HEK293 (cell line): ENCODE measurements at regions not wholly inside any gene's neighbourhood (a gene's known extent, or its start where the extent isn't known, plus 50 kb on each side); places are given as distances from the start of the nearest gene placed in this dataset.

Source experiments
- CTCF ChIA-PET: fragments of 350-600 bp; formaldehyde crosslinking; extraction: SDS; loops from one replicate; lab custom pipeline; 2021; ENCODE audit warnings: antibody characterized with exemption; lab: Yijun Ruan, JAX
- POLR2A ChIA-PET: fragments of 300-600 bp; formaldehyde crosslinking; extraction: SDS; loops from one replicate; lab custom pipeline; 2020; ENCODE audit warnings: antibody characterized with exemption, inconsistent platforms; lab: Yijun Ruan, JAX
- H3K27ac ChIP-seq: fragments of 200-500 bp; sonication (Bioruptor generic); 2 replicates; pipeline ENCODE4 v1.5.1; 2014; ENCODE audit warnings: low read depth, low read length, control low read depth, inconsistent platforms; ENCODE audit errors: extremely low read depth
- H3K36me3 ChIP-seq, 2 experiments: fragments of 200-500 bp in 1 of 2; sonication (Bioruptor generic) in 1 of 2; 1 replicate in 1 of 2; 2 replicates in 1 of 2; pipeline ENCODE4 v1.5.1; 2014 to 2017; ENCODE audit warnings: inconsistent platforms in 2 of 2, low read length in 2 of 2; ENCODE audit not compliant: control insufficient read depth in 2 of 2, insufficient read depth in 1 of 2
- H3K4me1 ChIP-seq: fragments of 200-500 bp; sonication (Bioruptor generic); 2 replicates; pipeline ENCODE4 v1.5.1; 2014; ENCODE audit warnings: mild to moderate bottlenecking, low read length, inconsistent platforms; ENCODE audit not compliant: control insufficient read depth, insufficient read depth
- H3K4me3 ChIP-seq: 2 replicates; pipeline ENCODE4 v1.5.1; 2011; ENCODE audit warnings: low read depth, mild to moderate bottlenecking, control low read depth, low read length, moderate library complexity
- H3K9me3 ChIP-seq: fragments of 200-500 bp; sonication (Bioruptor generic); 2 replicates; pipeline ENCODE4 v1.5.1; 2014; ENCODE audit warnings: low read depth, low read length, inconsistent platforms; ENCODE audit not compliant: control insufficient read depth, insufficient read depth
- BCL6B ChIP-seq: fragments of 450-650 bp; formaldehyde crosslinking; IDR thresholded peaks from 2 replicates; pipeline ENCODE4 v1.5.1; 2017; ENCODE audit warnings: missing biosample characterization, missing genetic modification characterization
- CTCF ChIP-seq: fragments of 450-650 bp; formaldehyde crosslinking; IDR thresholded peaks from 2 replicates; pipeline ENCODE4 v1.5.1; 2016; ENCODE audit warnings: missing biosample characterization, missing genetic modification characterization
- HOXC10 ChIP-seq: sonication (generic); formaldehyde crosslinking; IDR thresholded peaks from 2 replicates; pipeline ENCODE4 v1.8.1; 2023; ENCODE audit warnings: mild to moderate bottlenecking, missing genetic modification reagents
- MEIS1 ChIP-seq: sonication (generic); formaldehyde crosslinking; IDR thresholded peaks from 2 replicates; pipeline ENCODE4 v1.8.1; 2022; ENCODE audit warnings: missing genetic modification reagents, mild to moderate bottlenecking, borderline replicate concordance
- PRDM1 ChIP-seq: fragments of 450-650 bp; formaldehyde crosslinking; IDR thresholded peaks from 2 replicates; pipeline ENCODE4; 2016; ENCODE audit warnings: missing biosample characterization, missing genetic modification characterization
- TCF7L2 ChIP-seq: IDR thresholded peaks from 2 replicates; pipeline ENCODE4 v1.6.1; 2011; ENCODE audit warnings: low read depth, mild to moderate bottlenecking, inconsistent platforms, low read length, moderate library complexity, borderline replicate concordance
- ZNF121 ChIP-seq: fragments of 450-650 bp; formaldehyde crosslinking; IDR thresholded peaks from 2 replicates; pipeline ENCODE4 v1.5.1; 2016; ENCODE audit warnings: missing biosample characterization, missing genetic modification characterization
- ZNF132 ChIP-seq: fragments of 450-650 bp; formaldehyde crosslinking; IDR thresholded peaks from 2 replicates; pipeline ENCODE4 v1.5.1; 2017; ENCODE audit warnings: missing biosample characterization, missing genetic modification characterization, borderline replicate concordance
- ZNF184 ChIP-seq: fragments of 450-650 bp; IDR thresholded peaks from 2 replicates; pipeline ENCODE4 v1.5.1; 2018; ENCODE audit warnings: missing biosample characterization, mild to moderate bottlenecking, missing genetic modification characterization
- ZNF223 ChIP-seq: fragments of 450-650 bp; formaldehyde crosslinking; IDR thresholded peaks from 2 replicates; pipeline ENCODE4 v1.5.1; 2016; ENCODE audit warnings: missing biosample characterization, missing genetic modification characterization
- ZNF292 ChIP-seq: fragments of 450-650 bp; formaldehyde crosslinking; IDR thresholded peaks from 2 replicates; pipeline ENCODE4 v1.5.1; 2016; ENCODE audit warnings: low read depth, missing biosample characterization, missing genetic modification characterization, borderline replicate concordance
- ZNF362 ChIP-seq: fragments of 450-650 bp; formaldehyde crosslinking; IDR thresholded peaks from 2 replicates; pipeline ENCODE4 v1.5.1; 2016; ENCODE audit warnings: missing biosample characterization, missing genetic modification characterization
- ZNF518A ChIP-seq: fragments of 450-650 bp; formaldehyde crosslinking; conservative IDR thresholded peaks from 2 replicates; pipeline ENCODE4 v1.5.1; 2016; ENCODE audit warnings: low read depth, missing biosample characterization, missing genetic modification characterization
- ZNF544 ChIP-seq: fragments of 450-650 bp; formaldehyde crosslinking; IDR thresholded peaks from 2 replicates; pipeline ENCODE4 v1.5.0; 2017; ENCODE audit warnings: missing biosample characterization, missing genetic modification characterization
- ZNF585B ChIP-seq: fragments of 450-650 bp; formaldehyde crosslinking; IDR thresholded peaks from 2 replicates; pipeline ENCODE4 v1.5.1; 2016; ENCODE audit warnings: missing biosample characterization, missing genetic modification characterization
- ZNF701 ChIP-seq: fragments of 450-650 bp; formaldehyde crosslinking; IDR thresholded peaks from 2 replicates; pipeline ENCODE4 v1.5.1; 2016; ENCODE audit warnings: missing biosample characterization, missing genetic modification characterization
- ZNF776 ChIP-seq: fragments of 450-650 bp; formaldehyde crosslinking; IDR thresholded peaks from 2 replicates; pipeline ENCODE4 v1.5.0; 2017; ENCODE audit warnings: missing biosample characterization, missing genetic modification characterization, borderline replicate concordance
- TF ChIP-seq, protein P1 (sequence below): IDR thresholded peaks from 2 replicates; pipeline ENCODE4 v1.6.1; 2011; ENCODE audit warnings: mild to moderate bottlenecking, low read depth, low read length, borderline replicate concordance

- Histone ChIP-seq H3K9me3 (no peaks in the 10 kb centered on the region), H3K27ac (no peak overlapping the region), H3K4me3 (no peak overlapping the region), H3K36me3 (no peaks in the 10 kb centered on the region), H3K4me1 (no peaks in the 10 kb centered on the region)
- CTCF ChIA-PET, result interaction anchor here (0.6 kb wide), 1 partner anchor 54 kb away, joined by 3 read pairs; no protein-coding TSS in a partner anchor
- TF ChIP-seq CTCF (tag by site-specific recombination), result no peak
- TF ChIP-seq PRDM1, result no peak
- TF ChIP-seq ZNF776 (tag by site-specific recombination), result no peak
- no peak for TF ChIP-seq ZNF292 (tag by site-specific recombination)
- no peak for TF ChIP-seq ZNF544 (tag by site-specific recombination)
- TF ChIP-seq BCL6B (tag by site-specific recombination), result no peak
- no peak for TF ChIP-seq ZNF518A (tag by site-specific recombination)
- TF ChIP-seq MEIS1 (CRISPR knock-in tag), result no peak
- no peak for TF ChIP-seq ZNF362
- TF ChIP-seq, protein P1, sequence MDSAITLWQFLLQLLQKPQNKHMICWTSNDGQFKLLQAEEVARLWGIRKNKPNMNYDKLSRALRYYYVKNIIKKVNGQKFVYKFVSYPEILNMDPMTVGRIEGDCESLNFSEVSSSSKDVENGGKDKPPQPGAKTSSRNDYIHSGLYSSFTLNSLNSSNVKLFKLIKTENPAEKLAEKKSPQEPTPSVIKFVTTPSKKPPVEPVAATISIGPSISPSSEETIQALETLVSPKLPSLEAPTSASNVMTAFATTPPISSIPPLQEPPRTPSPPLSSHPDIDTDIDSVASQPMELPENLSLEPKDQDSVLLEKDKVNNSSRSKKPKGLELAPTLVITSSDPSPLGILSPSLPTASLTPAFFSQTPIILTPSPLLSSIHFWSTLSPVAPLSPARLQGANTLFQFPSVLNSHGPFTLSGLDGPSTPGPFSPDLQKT, result no peak
- no peak for TF ChIP-seq ZNF184 (tag by site-specific recombination)
- TF ChIP-seq ZNF223, result no peak
- no peak for TF ChIP-seq TCF7L2
- no peak for TF ChIP-seq ZNF701
- no peak for TF ChIP-seq ZNF132 (tag by site-specific recombination)
- no peak for TF ChIP-seq ZNF585B (tag by site-specific recombination)
- no peak for TF ChIP-seq ZNF121 (tag by site-specific recombination)
- TF ChIP-seq HOXC10 (CRISPR knock-in tag), result no peak
- POLR2A ChIA-PET, result no interaction called here
These were observed 118.9 kb upstream of the FSTL5 start for GRCh38 chr4:162282684-162283083.
